MCF 10A (cell line): ENCODE measurements at regions not wholly inside any gene's neighbourhood (a gene's known extent, or its start where the extent isn't known, plus 50 kb on each side); places are given as distances from the start of the nearest gene placed in this dataset.
A peak's percentile ranks its signal among the peaks of the same experiment; 100 is the strongest.

ENCODE experiments used
- BruUV-seq: library from RNA; stranded (reverse); fragments of 400-500 nt; replicated peaks from 2 replicates; lab custom pipeline; 2021; lab: Mats Ljungman, UMichigan
- CTCF ChIA-PET: fragments of 300-600 bp; sonication (Branson Sonifier 250); formaldehyde crosslinking; extraction: SDS; loops from one replicate; lab custom pipeline; 2021; ENCODE audit warnings: antibody characterized with exemption, inconsistent platforms; lab: Yijun Ruan, JAX
- POLR2A ChIA-PET: fragments of 300-600, 350-650 bp; sonication (Branson Sonifier 250); formaldehyde crosslinking; extraction: SDS; loops from one replicate; lab custom pipeline; 2020; ENCODE audit warnings: antibody characterized with exemption, inconsistent platforms; lab: Yijun Ruan, JAX
- DNase-seq: peaks from one replicate; pipeline ENCODE4 v3.0.0-alpha.2; 2018; ENCODE audit not compliant: unreplicated experiment
- H3K27ac Mint-ChIP-seq: one replicate; pipeline ENCODE4 v1.8.0; 2022; ENCODE audit warnings: mild to moderate bottlenecking, low read depth, mixed read lengths; ENCODE audit not compliant: unreplicated experiment
- H3K27me3 Mint-ChIP-seq: one replicate; pipeline ENCODE4 v1.8.0; 2022; ENCODE audit warnings: mixed read lengths; ENCODE audit not compliant: insufficient read depth, unreplicated experiment
- H3K36me3 Mint-ChIP-seq: one replicate; pipeline ENCODE4 v1.8.0; 2022; ENCODE audit warnings: mild to moderate bottlenecking, moderate library complexity, mixed read lengths; ENCODE audit not compliant: insufficient read depth, unreplicated experiment
- H3K4me1 Mint-ChIP-seq: one replicate; pipeline ENCODE4 v1.8.0; 2022; ENCODE audit warnings: mixed read lengths; ENCODE audit not compliant: insufficient read depth, unreplicated experiment
- H3K4me3 Mint-ChIP-seq: one replicate; pipeline ENCODE4 v1.8.0; 2022; ENCODE audit warnings: mild to moderate bottlenecking, moderate library complexity, mixed read lengths; ENCODE audit not compliant: unreplicated experiment
- H3K9me3 Mint-ChIP-seq: one replicate; pipeline ENCODE4 v1.8.0; 2022; ENCODE audit warnings: mixed read lengths; ENCODE audit not compliant: unreplicated experiment
- intact Hi-C: fragments of 100-400 bp; cut with micrococcal nuclease; formaldehyde crosslinking; loops from 2 replicates; pipeline ENCODE4 v1.14.1; 2022
- TF ChIP-seq, protein P1 (sequence below): fragments of 200-600 bp; IDR thresholded peaks from one replicate; pipeline ENCODE4 v1.8.0; 2022; ENCODE audit warnings: antibody characterized with exemption, mild to moderate bottlenecking; ENCODE audit not compliant: unreplicated experiment

DNA sequence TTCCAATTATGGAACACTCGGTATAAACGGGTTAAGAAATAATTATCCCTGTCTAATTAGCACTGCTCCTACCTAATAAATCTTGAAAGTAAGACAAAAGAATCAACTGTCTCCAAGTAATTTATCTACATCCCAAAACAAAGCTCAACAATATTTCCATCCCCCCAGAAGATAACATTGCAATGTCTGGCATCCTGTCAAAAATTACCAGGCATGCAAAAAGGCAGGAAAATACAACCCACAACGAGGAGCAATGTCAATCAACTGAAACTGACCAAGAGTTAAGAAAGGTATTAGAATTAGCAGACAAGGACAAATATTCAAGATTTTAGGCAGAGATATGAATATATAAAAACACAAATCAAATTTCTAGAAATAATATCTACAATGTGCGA is 84.5 kb upstream of the SVIL start:
- no peak for DNase-seq
- intact Hi-C loops, result no loop called here
- CTCF ChIA-PET, result interaction anchor here (0.7 to 1.4 kb wide), 2 partner anchors 14 to 45 kb away, joined by 3 to 5 read pairs; no protein-coding TSS in a partner anchor
- no peak overlapping the region for H3K4me3 Mint-ChIP-seq
- H3K27me3 Mint-ChIP-seq, result no peaks in the 10 kb centered on the region
- no TSS peak for BruUV-seq
- H3K27ac Mint-ChIP-seq, result no peak overlapping the region
- POLR2A ChIA-PET, result interaction anchor here (0.6 to 1.0 kb wide), 3 partner anchors 60 to 1100 kb away, joined by 3 read pairs; no protein-coding TSS in a partner anchor
- H3K36me3 Mint-ChIP-seq, result peaks cover 16% of the 10 kb centered on the region
- peaks cover 27% of the 10 kb centered on the region for H3K4me1 Mint-ChIP-seq
- TF ChIP-seq, protein P1, sequence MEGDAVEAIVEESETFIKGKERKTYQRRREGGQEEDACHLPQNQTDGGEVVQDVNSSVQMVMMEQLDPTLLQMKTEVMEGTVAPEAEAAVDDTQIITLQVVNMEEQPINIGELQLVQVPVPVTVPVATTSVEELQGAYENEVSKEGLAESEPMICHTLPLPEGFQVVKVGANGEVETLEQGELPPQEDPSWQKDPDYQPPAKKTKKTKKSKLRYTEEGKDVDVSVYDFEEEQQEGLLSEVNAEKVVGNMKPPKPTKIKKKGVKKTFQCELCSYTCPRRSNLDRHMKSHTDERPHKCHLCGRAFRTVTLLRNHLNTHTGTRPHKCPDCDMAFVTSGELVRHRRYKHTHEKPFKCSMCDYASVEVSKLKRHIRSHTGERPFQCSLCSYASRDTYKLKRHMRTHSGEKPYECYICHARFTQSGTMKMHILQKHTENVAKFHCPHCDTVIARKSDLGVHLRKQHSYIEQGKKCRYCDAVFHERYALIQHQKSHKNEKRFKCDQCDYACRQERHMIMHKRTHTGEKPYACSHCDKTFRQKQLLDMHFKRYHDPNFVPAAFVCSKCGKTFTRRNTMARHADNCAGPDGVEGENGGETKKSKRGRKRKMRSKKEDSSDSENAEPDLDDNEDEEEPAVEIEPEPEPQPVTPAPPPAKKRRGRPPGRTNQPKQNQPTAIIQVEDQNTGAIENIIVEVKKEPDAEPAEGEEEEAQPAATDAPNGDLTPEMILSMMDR, result no peak
- peaks cover 7% of the 10 kb centered on the region for H3K9me3 Mint-ChIP-seq

DNA sequence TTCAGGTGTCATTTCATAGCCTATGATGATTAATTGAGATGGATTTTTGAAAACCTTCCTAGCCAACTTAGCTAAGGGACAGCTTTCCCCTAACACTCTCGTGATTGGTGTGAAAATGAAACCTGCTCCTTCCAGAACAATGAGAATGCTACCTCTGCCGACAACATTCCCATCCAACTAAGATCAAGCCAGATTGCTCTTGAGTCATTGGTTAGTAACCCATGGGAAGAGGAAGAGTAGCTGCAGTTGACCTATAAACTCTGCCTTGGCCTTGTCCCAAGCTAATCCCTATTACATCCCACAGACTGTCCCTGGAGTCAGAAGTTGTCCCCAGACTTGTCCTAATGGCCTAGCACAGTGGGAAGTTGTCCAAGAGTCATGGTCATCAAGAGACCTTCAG is 80.5 kb upstream of the SVIL start:
- intact Hi-C loops, result no loop called here
- DNase-seq, result no peak
- Mint-ChIP-seq H3K27ac (no peak overlapping the region), H3K4me1 (peaks cover 32% of the 10 kb centered on the region), H3K36me3 (peaks cover 16% of the 10 kb centered on the region), H3K9me3 (peaks cover 7% of the 10 kb centered on the region), H3K4me3 (no peak overlapping the region), H3K27me3 (no peaks in the 10 kb centered on the region)
- BruUV-seq, result no TSS peak
- ChIA-PET POLR2A (interaction anchor here (1.6 to 2.5 kb wide), 3 partner anchors 9 to 81 kb away, joined by 6 to 13 read pairs (median 9); partner anchors contain the start of gene SVIL), CTCF (interaction anchor here (0.5 to 0.6 kb wide), 2 partner anchors 72 to 164 kb away, joined by 3 read pairs; no protein-coding TSS in a partner anchor)
- TF ChIP-seq, protein P1, result no peak

DNA sequence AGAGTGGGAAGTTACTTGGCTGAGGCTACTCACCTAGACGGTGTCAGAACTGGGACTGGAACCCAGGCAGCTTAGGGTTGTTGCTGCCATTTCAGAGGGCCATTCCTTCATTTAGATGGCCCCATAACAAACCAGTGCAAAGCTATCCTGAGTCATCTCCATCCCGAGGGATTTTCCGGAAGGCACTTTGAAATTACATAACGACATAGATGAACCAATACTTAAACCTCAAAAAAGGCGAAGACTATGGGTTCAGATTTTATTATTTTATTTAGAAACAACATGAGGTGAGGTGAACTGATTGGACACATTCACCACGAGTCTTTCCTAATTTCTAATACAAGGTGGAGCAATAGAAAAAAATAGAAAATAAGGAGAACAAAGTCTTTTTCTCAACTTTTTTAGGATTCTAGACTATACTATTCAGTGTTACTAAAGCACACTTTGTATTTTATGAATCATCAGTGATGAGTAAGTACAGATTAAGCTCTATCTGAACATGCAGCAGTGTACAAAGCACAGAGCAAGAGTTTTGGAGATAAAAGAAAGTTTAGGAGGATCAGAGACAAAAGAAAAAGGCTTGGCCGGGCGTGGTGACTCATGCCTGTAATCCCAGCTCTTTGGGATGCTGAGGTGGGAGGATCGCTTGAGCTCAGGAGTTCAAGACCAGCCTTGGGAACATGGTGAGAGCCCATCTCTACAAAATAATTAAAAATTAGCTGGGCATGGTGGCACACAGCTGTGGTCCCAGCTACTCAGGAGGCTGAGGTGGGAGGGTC is 79.5 kb upstream of the SVIL start:
- TF ChIP-seq, protein P1, result no peak
- peak; percentile 87 for DNase-seq
- intact Hi-C loops, result loop anchor here (1.0 kb wide), 1 partner anchor 55 kb away; no protein-coding TSS in a partner anchor
- CTCF ChIA-PET, result interaction anchor here (0.7 kb wide), 1 partner anchor 723 kb away, joined by 3 read pairs; no protein-coding TSS in a partner anchor
- H3K9me3 Mint-ChIP-seq, result peaks cover 1% of the 10 kb centered on the region
- H3K4me1 Mint-ChIP-seq, result peaks cover 29% of the 10 kb centered on the region
- peaks cover 16% of the 10 kb centered on the region for H3K36me3 Mint-ChIP-seq
- no peaks in the 10 kb centered on the region for H3K27me3 Mint-ChIP-seq
- POLR2A ChIA-PET, result interaction anchor here (0.6 to 2.5 kb wide), 13 partner anchors 10 to 232 kb away, joined by 3 to 13 read pairs (median 4); partner anchors contain the start of gene SVIL
- no peak overlapping the region for H3K4me3 Mint-ChIP-seq
- peak overlapping the region; percentile 57 for H3K27ac Mint-ChIP-seq
- no TSS peak for BruUV-seq

DNA sequence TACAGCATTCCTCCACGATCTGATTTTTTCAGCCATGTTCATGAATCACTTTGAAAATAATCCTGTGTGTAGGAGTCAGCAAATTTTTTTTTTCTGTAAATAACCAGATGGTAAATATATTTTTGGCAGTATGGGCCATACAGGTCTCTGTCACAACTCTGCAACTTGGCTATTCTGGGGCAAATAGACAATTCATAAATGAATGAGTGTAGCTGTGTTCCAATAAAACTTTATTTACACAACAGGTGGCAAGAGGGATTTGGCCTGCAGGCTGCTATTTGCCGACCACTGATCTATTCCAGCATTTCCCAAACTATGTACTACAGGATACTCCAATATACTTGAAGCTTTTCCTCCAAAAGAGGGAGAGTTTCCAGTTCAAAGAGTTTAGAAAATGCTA is 78.7 kb upstream of the SVIL start:
- H3K4me3 Mint-ChIP-seq, result no peak overlapping the region
- ChIA-PET POLR2A (interaction anchor here (0.6 to 2.5 kb wide), 9 partner anchors 11 to 233 kb away, joined by 3 to 13 read pairs (median 4); partner anchors contain the start of gene SVIL), CTCF (interaction anchor here (0.7 kb wide), 1 partner anchor 724 kb away, joined by 3 read pairs; no protein-coding TSS in a partner anchor)
- no peak for DNase-seq
- H3K27ac Mint-ChIP-seq, result no peak overlapping the region
- intact Hi-C loops, result no loop called here
- BruUV-seq, result no TSS peak
- H3K27me3 Mint-ChIP-seq, result no peaks in the 10 kb centered on the region
- H3K4me1 Mint-ChIP-seq, result peaks cover 20% of the 10 kb centered on the region
- no peaks in the 10 kb centered on the region for H3K9me3 Mint-ChIP-seq
- peaks cover 22% of the 10 kb centered on the region for H3K36me3 Mint-ChIP-seq
- TF ChIP-seq, protein P1, result no peak
